ENCODE measurements at regions not wholly inside any gene's neighbourhood (a gene's known extent, or its start where the extent isn't known, plus 50 kb on each side); places are given as distances from the start of the nearest gene placed in this dataset.
"Not testable (repeated sequence)": the region's sequence is repeated elsewhere in the genome, so short reads cannot be mapped to it uniquely, and the experiment has no call there.

GRCh38 chr10:33986016-33986415 lies 651.5 kb upstream of the NRP1 start:
- Histone ChIP-seq H3K36me3 (ENCODE audit: insufficient read depth, low read length) (no peaks in the 10 kb centered on the region), H3K27me3 (ENCODE audit: control insufficient read depth in 1 of 2, insufficient read depth in 2 of 2, low read length in 2 of 2) (no peaks in the 10 kb centered on the region), H3K9ac (ENCODE audit: low read length) (no peak overlapping the region), H3K9me3 (ENCODE audit: low read length) (no peaks in the 10 kb centered on the region), H3K4me3 (ENCODE audit: low read depth in 1 of 2, low read length in 2 of 2) (no peak overlapping the region), H3K27ac (ENCODE audit: low read depth, low read length) (no peak overlapping the region), H3K4me1 (ENCODE audit: insufficient read depth, low read length) (no peaks in the 10 kb centered on the region)

DNA sequence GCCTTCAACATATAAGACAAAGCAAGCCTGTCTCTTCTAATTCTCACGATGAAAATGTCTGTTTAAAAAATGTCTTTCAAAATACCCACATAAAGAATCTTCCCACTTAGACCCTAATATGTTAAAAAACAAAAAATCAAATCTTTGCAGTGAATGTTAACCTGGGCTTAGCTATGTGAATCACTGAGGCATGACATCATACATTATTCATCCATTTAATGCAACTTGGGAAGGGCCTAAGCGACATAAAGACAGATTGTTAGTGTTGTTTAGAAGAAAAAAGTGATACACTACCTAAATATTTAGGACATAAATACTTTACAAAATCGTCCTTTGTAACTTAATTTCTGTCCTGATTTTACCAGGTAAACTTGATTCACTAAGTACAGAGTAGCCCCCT lies 648.5 kb upstream of the NRP1 start:
- H3K4me3 ChIP-seq (ENCODE audit: low read depth in 1 of 2, low read length in 2 of 2) = no peak overlapping the region
- H3K9ac ChIP-seq (ENCODE audit: low read length) = no peak overlapping the region
- no peaks in the 10 kb centered on the region for H3K9me3 ChIP-seq (ENCODE audit: low read length)
- no peaks in the 10 kb centered on the region for H3K4me1 ChIP-seq (ENCODE audit: insufficient read depth, low read length)
- H3K27me3 ChIP-seq (ENCODE audit: control insufficient read depth in 1 of 2, insufficient read depth in 2 of 2, low read length in 2 of 2) = no peaks in the 10 kb centered on the region
- no peaks in the 10 kb centered on the region for H3K36me3 ChIP-seq (ENCODE audit: insufficient read depth, low read length)
- H3K27ac ChIP-seq (ENCODE audit: low read depth, low read length) = no peak overlapping the region

- H3K9me3 ChIP-seq (ENCODE audit: low read length) = no peaks in the 10 kb centered on the region
- no peak overlapping the region for H3K9ac ChIP-seq (ENCODE audit: low read length)
- no peaks in the 10 kb centered on the region for H3K27me3 ChIP-seq (ENCODE audit: control insufficient read depth in 1 of 2, insufficient read depth in 2 of 2, low read length in 2 of 2)
- no peak overlapping the region for H3K4me3 ChIP-seq (ENCODE audit: low read depth in 1 of 2, low read length in 2 of 2)
- H3K4me1 ChIP-seq (ENCODE audit: insufficient read depth, low read length) = no peaks in the 10 kb centered on the region
- no peak overlapping the region for H3K27ac ChIP-seq (ENCODE audit: low read depth, low read length)
- H3K36me3 ChIP-seq (ENCODE audit: insufficient read depth, low read length) = no peaks in the 10 kb centered on the region
Observed at GRCh38 chr10:33981301-33981700, 646.8 kb upstream of the NRP1 start.

DNA sequence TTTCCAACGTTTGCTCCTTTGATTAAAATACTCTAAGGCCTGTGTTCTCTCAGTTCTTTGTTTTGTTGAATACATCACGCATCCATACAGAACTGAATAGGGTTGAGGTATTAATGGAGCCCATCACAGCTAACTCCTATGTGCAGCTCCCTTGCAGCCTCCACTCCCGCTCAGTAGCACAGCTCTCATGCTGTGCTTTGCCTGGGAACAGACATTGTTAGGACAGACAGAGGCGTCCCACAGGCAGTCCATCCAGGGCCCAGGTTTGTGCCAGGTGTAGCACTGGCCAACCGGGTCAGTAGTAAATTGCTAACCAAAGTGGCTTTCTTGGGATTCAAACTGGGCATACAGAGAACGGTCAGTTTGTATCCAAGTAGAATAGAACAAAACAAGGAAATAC lies 644.7 kb upstream of the NRP1 start:
- Histone ChIP-seq H3K27ac (ENCODE audit: low read depth, low read length) (no peak overlapping the region), H3K9me3 (ENCODE audit: low read length) (no peaks in the 10 kb centered on the region), H3K9ac (ENCODE audit: low read length) (no peak overlapping the region), H3K27me3 (ENCODE audit: control insufficient read depth in 1 of 2, insufficient read depth in 2 of 2, low read length in 2 of 2) (no peaks in the 10 kb centered on the region), H3K4me1 (ENCODE audit: insufficient read depth, low read length) (no peaks in the 10 kb centered on the region), H3K4me3 (ENCODE audit: low read depth in 1 of 2, low read length in 2 of 2) (no peak overlapping the region), H3K36me3 (ENCODE audit: insufficient read depth, low read length) (no peaks in the 10 kb centered on the region)

- Histone ChIP-seq H3K27ac (ENCODE audit: low read depth, low read length) (no peak overlapping the region), H3K4me1 (ENCODE audit: insufficient read depth, low read length) (no peaks in the 10 kb centered on the region), H3K9ac (ENCODE audit: low read length) (no peak overlapping the region), H3K9me3 (ENCODE audit: low read length) (no peaks in the 10 kb centered on the region), H3K27me3 (ENCODE audit: control insufficient read depth in 1 of 2, insufficient read depth in 2 of 2, low read length in 2 of 2) (no peaks in the 10 kb centered on the region), H3K36me3 (ENCODE audit: insufficient read depth, low read length) (no peaks in the 10 kb centered on the region), H3K4me3 (ENCODE audit: low read depth in 1 of 2, low read length in 2 of 2) (no peak overlapping the region)
Observed at GRCh38 chr10:33975481-33975880, 641.0 kb upstream of the NRP1 start.

DNA sequence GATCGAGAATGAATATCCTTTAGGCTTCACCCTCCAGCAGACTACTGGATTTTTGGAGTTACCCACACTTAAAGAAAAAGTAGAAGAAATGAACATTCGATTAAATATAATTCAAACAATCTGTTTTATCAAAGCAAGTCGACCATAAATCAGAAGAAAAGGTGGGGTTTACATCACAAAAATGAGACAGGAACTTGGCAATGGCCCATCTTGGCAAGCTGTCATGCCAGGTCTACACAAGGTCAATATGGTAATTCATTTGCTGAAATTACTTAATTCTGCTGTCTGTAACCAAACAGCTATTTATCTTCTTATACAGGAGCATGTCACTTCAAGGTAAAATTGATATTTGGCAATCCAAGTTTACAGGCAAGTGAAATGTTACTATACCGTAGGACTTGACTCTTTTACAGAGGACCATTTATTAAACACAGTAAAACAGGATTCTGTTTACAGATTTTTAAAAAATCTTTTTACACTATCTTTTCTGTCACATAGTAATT lies 640.6 kb upstream of the NRP1 start:
- no peak overlapping the region for H3K4me3 ChIP-seq (ENCODE audit: low read depth in 1 of 2, low read length in 2 of 2)
- no peaks in the 10 kb centered on the region for H3K27me3 ChIP-seq (ENCODE audit: control insufficient read depth in 1 of 2, insufficient read depth in 2 of 2, low read length in 2 of 2)
- no peak overlapping the region for H3K9ac ChIP-seq (ENCODE audit: low read length)
- no peaks in the 10 kb centered on the region for H3K9me3 ChIP-seq (ENCODE audit: low read length)
- H3K36me3 ChIP-seq (ENCODE audit: insufficient read depth, low read length) = no peaks in the 10 kb centered on the region
- H3K27ac ChIP-seq (ENCODE audit: low read depth, low read length) = no peak overlapping the region
- H3K4me1 ChIP-seq (ENCODE audit: insufficient read depth, low read length) = no peaks in the 10 kb centered on the region

DNA sequence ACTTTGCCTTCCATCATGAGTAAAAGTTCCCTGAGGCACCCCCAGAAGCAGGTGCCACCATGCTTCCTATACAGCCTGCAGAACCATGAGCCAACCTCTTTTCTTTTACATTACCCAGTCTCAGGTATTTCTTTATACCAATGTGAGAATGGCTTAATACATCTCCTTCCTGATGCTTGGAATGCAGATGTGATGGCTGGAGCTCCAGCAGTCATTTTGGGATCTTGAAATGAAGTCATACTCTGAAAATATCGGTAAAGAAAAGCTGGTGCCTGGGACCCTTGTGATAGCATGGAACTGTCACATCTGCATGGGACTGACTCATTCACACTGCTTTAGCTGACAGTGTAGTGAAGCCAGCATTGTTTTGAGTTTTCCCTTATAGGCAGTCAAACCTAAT lies 634.5 kb upstream of the NRP1 start:
- H3K27ac ChIP-seq (ENCODE audit: low read depth, low read length) = no peak overlapping the region
- H3K4me3 ChIP-seq (ENCODE audit: low read depth in 1 of 2, low read length in 2 of 2) = no peak overlapping the region
- no peaks in the 10 kb centered on the region for H3K9me3 ChIP-seq (ENCODE audit: low read length)
- H3K36me3 ChIP-seq (ENCODE audit: insufficient read depth, low read length) = no peaks in the 10 kb centered on the region
- no peak overlapping the region for H3K9ac ChIP-seq (ENCODE audit: low read length)
- no peaks in the 10 kb centered on the region for H3K4me1 ChIP-seq (ENCODE audit: insufficient read depth, low read length)
- H3K27me3 ChIP-seq (ENCODE audit: control insufficient read depth in 1 of 2, insufficient read depth in 2 of 2, low read length in 2 of 2) = no peaks in the 10 kb centered on the region

- no peak overlapping the region for H3K4me3 ChIP-seq (ENCODE audit: low read depth in 1 of 2, low read length in 2 of 2)
- H3K27ac ChIP-seq (ENCODE audit: low read depth, low read length) = no peak overlapping the region
- H3K4me1 ChIP-seq (ENCODE audit: insufficient read depth, low read length) = no peaks in the 10 kb centered on the region
- H3K27me3 ChIP-seq (ENCODE audit: control insufficient read depth in 1 of 2, insufficient read depth in 2 of 2, low read length in 2 of 2) = no peaks in the 10 kb centered on the region
- no peaks in the 10 kb centered on the region for H3K9me3 ChIP-seq (ENCODE audit: low read length)
- H3K9ac ChIP-seq (ENCODE audit: low read length) = no peak overlapping the region
- H3K36me3 ChIP-seq (ENCODE audit: insufficient read depth, low read length) = no peaks in the 10 kb centered on the region
Observed at GRCh38 chr10:33967606-33968120, 633.2 kb upstream of the NRP1 start.

DNA sequence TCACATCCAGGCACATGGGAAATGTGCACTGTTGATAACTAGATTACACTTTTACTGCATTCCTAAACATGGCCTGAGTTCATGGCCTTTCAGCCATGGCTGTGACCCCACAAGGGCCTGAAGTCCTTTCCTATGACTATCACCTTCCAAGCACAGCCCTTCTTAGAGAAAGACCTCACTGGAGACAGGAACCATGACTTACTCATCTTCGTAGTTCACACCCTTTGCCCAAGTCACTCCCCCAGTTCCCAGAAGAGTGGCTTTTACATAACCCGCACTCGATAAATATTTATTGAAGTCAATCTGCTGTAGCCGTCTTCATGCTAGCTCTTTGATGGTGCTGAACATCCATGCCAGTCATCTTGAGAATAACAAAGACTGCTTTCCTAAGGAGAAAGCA lies 632.5 kb upstream of the NRP1 start:
- no peak overlapping the region for H3K4me3 ChIP-seq (ENCODE audit: low read depth in 1 of 2, low read length in 2 of 2)
- no peak overlapping the region for H3K27ac ChIP-seq (ENCODE audit: low read depth, low read length)
- no peaks in the 10 kb centered on the region for H3K36me3 ChIP-seq (ENCODE audit: insufficient read depth, low read length)
- H3K4me1 ChIP-seq (ENCODE audit: insufficient read depth, low read length) = no peaks in the 10 kb centered on the region
- H3K9me3 ChIP-seq (ENCODE audit: low read length) = no peaks in the 10 kb centered on the region
- no peak overlapping the region for H3K9ac ChIP-seq (ENCODE audit: low read length)
- H3K27me3 ChIP-seq (ENCODE audit: control insufficient read depth in 1 of 2, insufficient read depth in 2 of 2, low read length in 2 of 2) = no peaks in the 10 kb centered on the region

GRCh38 chr10:33965795-33966581 lies 631.5 kb upstream of the NRP1 start:
- Histone ChIP-seq H3K27me3 (ENCODE audit: control insufficient read depth in 1 of 2, insufficient read depth in 2 of 2, low read length in 2 of 2) (no peaks in the 10 kb centered on the region), H3K4me3 (ENCODE audit: low read depth in 1 of 2, low read length in 2 of 2) (no peak overlapping the region), H3K4me1 (ENCODE audit: insufficient read depth, low read length) (no peaks in the 10 kb centered on the region), H3K9me3 (ENCODE audit: low read length) (no peaks in the 10 kb centered on the region), H3K9ac (ENCODE audit: low read length) (no peak overlapping the region), H3K27ac (ENCODE audit: low read depth, low read length) (no peak overlapping the region), H3K36me3 (ENCODE audit: insufficient read depth, low read length) (no peaks in the 10 kb centered on the region)

DNA sequence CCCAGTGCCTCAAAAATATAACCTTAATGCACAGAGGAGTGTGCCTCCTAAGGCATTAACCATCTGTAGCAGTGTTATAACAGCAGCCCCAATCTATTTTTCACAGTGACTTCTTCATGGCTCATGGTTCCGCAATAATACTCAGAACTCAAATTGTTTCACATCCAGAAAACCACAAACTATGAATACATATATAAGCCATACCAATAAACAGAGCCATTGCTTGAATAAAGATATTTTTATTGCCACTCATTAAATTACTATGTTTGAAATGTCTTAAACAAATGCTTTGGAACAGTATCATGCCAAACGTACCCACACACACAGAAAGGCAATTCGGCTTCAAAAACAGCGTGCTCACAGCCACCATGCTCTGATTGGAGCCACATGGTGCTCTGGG lies 629.3 kb upstream of the NRP1 start:
- H3K4me3 ChIP-seq (ENCODE audit: low read depth in 1 of 2, low read length in 2 of 2) = no peak overlapping the region
- no peak overlapping the region for H3K27ac ChIP-seq (ENCODE audit: low read depth, low read length)
- no peak overlapping the region for H3K9ac ChIP-seq (ENCODE audit: low read length)
- no peaks in the 10 kb centered on the region for H3K4me1 ChIP-seq (ENCODE audit: insufficient read depth, low read length)
- no peaks in the 10 kb centered on the region for H3K36me3 ChIP-seq (ENCODE audit: insufficient read depth, low read length)
- no peaks in the 10 kb centered on the region for H3K27me3 ChIP-seq (ENCODE audit: control insufficient read depth in 1 of 2, insufficient read depth in 2 of 2, low read length in 2 of 2)
- no peaks in the 10 kb centered on the region for H3K9me3 ChIP-seq (ENCODE audit: low read length)

- H3K4me3 ChIP-seq (ENCODE audit: low read depth in 1 of 2, low read length in 2 of 2); H3K9ac ChIP-seq (ENCODE audit: low read length); H3K27me3 ChIP-seq (ENCODE audit: control insufficient read depth in 1 of 2, insufficient read depth in 2 of 2, low read length in 2 of 2); H3K9me3 ChIP-seq (ENCODE audit: low read length); H3K4me1 ChIP-seq (ENCODE audit: insufficient read depth, low read length); H3K36me3 ChIP-seq (ENCODE audit: insufficient read depth, low read length); H3K27ac ChIP-seq (ENCODE audit: low read depth, low read length): not testable (repeated sequence)
Observed at GRCh38 chr10:33956322-33956721, 621.9 kb upstream of the NRP1 start.

Measured in muscle layer of colon (tissue), 2 donors.